A549 (cell line): ENCODE measurements at regions not wholly inside any gene's neighbourhood (a gene's known extent, or its start where the extent isn't known, plus 50 kb on each side); places are given as distances from the start of the nearest gene placed in this dataset.

Experiments used
- CBX8 ChIP-seq: fragments of 200-600 bp; sonication (generic); IDR thresholded peaks from 2 replicates; pipeline ENCODE4 v1.6.1; 2016
- EP300 ChIP-seq, 2 experiments: fragments of >200 bp; sonication (Bioruptor Twin); formaldehyde crosslinking; IDR thresholded peaks; 2 replicates in 1 of 2; 3 replicates in 1 of 2; pipeline ENCODE4 v1.6.1; 2016 to 2017
- PHF8 ChIP-seq: fragments of 200-600 bp; sonication (generic); IDR thresholded peaks from 2 replicates; pipeline ENCODE4 v1.6.1; 2016; ENCODE audit warnings: low read depth, mild to moderate bottlenecking, antibody characterized with exemption, moderate library complexity, borderline replicate concordance
- POLR2A ChIP-seq: IDR thresholded peaks from 2 replicates; pipeline ENCODE4 v1.6.1; 2012; ENCODE audit warnings: mild to moderate bottlenecking, low read length
- RAD21 ChIP-seq, 2 experiments: fragments of >200 bp in 1 of 2; sonication (Bioruptor Twin) in 1 of 2; formaldehyde crosslinking in 1 of 2; IDR thresholded peaks in 1 of 2; conservative IDR thresholded peaks in 1 of 2; 2 replicates in 1 of 2; 3 replicates in 1 of 2; pipeline ENCODE4 v1.6.1; 2012 to 2018; ENCODE audit warnings: inconsistent platforms in 1 of 2
- RFX5 ChIP-seq: fragments of 450-650 bp; IDR thresholded peaks from 2 replicates; pipeline ENCODE4 v1.7.1; 2014; ENCODE audit warnings: antibody characterized with exemption, mild to moderate bottlenecking, moderate library complexity
- TF ChIP-seq, protein P1 (sequence below): IDR thresholded peaks from 2 replicates; pipeline ENCODE4 v1.6.1; 2012
- TF ChIP-seq, protein P2 (sequence below): fragments of >200 bp; sonication (Bioruptor Twin); formaldehyde crosslinking; IDR thresholded peaks from 3 replicates; pipeline ENCODE4 v1.5.1; 2016
- TF ChIP-seq, protein P3 (sequence below): fragments of 250-450 bp; sonication (Bioruptor Pico); IDR thresholded peaks from 2 replicates; pipeline ENCODE4 v1.5.0; 2021; ENCODE audit warnings: mild to moderate bottlenecking, moderate library complexity, borderline replicate concordance

DNA sequence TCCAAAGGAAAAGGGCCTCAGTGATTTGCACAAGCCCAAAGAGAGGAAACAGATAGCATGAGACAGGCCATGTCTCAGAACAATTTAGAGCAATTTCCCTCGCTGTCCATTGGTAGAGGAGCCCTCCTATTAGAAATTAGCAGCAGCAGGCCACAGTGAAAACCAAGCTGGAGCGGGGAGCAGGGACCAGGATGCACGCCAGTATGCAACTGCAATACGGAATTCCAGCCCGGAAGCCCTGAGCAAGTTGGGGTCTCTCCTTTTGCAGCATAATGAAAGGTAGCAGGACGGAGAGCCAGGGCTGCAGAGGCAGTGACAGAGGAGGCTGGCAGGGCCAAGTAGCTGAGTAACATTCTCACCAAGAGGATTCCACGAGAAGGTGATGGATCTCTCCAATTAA, 84.9 kb upstream of the CLMN start:
- TF ChIP-seq, protein P1, sequence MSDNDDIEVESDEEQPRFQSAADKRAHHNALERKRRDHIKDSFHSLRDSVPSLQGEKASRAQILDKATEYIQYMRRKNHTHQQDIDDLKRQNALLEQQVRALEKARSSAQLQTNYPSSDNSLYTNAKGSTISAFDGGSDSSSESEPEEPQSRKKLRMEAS = no peak
- TF ChIP-seq, protein P2, sequence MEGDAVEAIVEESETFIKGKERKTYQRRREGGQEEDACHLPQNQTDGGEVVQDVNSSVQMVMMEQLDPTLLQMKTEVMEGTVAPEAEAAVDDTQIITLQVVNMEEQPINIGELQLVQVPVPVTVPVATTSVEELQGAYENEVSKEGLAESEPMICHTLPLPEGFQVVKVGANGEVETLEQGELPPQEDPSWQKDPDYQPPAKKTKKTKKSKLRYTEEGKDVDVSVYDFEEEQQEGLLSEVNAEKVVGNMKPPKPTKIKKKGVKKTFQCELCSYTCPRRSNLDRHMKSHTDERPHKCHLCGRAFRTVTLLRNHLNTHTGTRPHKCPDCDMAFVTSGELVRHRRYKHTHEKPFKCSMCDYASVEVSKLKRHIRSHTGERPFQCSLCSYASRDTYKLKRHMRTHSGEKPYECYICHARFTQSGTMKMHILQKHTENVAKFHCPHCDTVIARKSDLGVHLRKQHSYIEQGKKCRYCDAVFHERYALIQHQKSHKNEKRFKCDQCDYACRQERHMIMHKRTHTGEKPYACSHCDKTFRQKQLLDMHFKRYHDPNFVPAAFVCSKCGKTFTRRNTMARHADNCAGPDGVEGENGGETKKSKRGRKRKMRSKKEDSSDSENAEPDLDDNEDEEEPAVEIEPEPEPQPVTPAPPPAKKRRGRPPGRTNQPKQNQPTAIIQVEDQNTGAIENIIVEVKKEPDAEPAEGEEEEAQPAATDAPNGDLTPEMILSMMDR = no peak
- TF ChIP-seq EP300 (IDR thresholded peaks at IDR 0.05) (no peak), POLR2A (no peak), RFX5 (no peak), RAD21 (conservative IDR thresholded peaks at IDR 0.05 in 1 of 2, IDR thresholded peaks at IDR 0.05 in 1 of 2) (no peak), CBX8 (no peak), PHF8 (no peak)
- TF ChIP-seq, protein P3, sequence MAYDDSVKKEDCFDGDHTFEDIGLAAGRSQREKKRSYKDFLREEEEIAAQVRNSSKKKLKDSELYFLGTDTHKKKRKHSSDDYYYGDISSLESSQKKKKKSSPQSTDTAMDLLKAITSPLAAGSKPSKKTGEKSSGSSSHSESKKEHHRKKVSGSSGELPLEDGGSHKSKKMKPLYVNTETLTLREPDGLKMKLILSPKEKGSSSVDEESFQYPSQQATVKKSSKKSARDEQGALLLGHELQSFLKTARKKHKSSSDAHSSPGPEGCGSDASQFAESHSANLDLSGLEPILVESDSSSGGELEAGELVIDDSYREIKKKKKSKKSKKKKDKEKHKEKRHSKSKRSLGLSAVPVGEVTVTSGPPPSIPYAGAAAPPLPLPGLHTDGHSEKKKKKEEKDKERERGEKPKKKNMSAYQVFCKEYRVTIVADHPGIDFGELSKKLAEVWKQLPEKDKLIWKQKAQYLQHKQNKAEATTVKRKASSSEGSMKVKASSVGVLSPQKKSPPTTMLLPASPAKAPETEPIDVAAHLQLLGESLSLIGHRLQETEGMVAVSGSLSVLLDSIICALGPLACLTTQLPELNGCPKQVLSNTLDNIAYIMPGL (CRISPR knock-in tag) = no peak
